Neural progenitor cell (in vitro differentiated cells): ENCODE measurements at regions not wholly inside any gene's neighbourhood (a gene's known extent, or its start where the extent isn't known, plus 50 kb on each side); places are given as distances from the start of the nearest gene placed in this dataset.
A peak's percentile ranks its signal among the peaks of the same experiment; 100 is the strongest.

Experiments used
- DNase-seq: peaks from one replicate; pipeline ENCODE4 v3.0.0-alpha.2; 2016; ENCODE audit warnings: low spot score
- H2AFZ ChIP-seq: fragments of 200-600 bp; sonication (generic); replicated peaks from 2 replicates; pipeline ENCODE4 v1.6.1; 2016; ENCODE audit warnings: antibody characterized with exemption
- H3F3A ChIP-seq: fragments of 200-600 bp; sonication (generic); 2 replicates; pipeline ENCODE4 v1.6.1; 2016; ENCODE audit warnings: antibody characterized with exemption, low read depth
- H3K27ac ChIP-seq: fragments of 200-600 bp; sonication (generic); 2 replicates; pipeline ENCODE4 v1.5.1; 2016; ENCODE audit warnings: mild to moderate bottlenecking
- H3K27me3 ChIP-seq: fragments of 200-600 bp; sonication (generic); 2 replicates; pipeline ENCODE4 v1.6.1; 2016; ENCODE audit warnings: mild to moderate bottlenecking, moderate library complexity
- H3K36me3 ChIP-seq: fragments of 200-600 bp; sonication (generic); 2 replicates; pipeline ENCODE4 v1.5.1; 2016
- H3K4me1 ChIP-seq: fragments of 200-600 bp; sonication (generic); 2 replicates; pipeline ENCODE4 v1.6.1; 2016; ENCODE audit warnings: mixed run types
- H3K4me2 ChIP-seq: fragments of 200-600 bp; sonication (generic); 2 replicates; pipeline ENCODE4 v1.6.1; 2016
- H3K4me3 ChIP-seq: fragments of 200-600 bp; sonication (generic); 2 replicates; pipeline ENCODE4 v1.5.1; 2016
- H3K79me2 ChIP-seq: fragments of 200-600 bp; sonication (generic); 2 replicates; pipeline ENCODE4 v1.6.1; 2016; ENCODE audit warnings: low read depth
- H3K9ac ChIP-seq: fragments of 200-600 bp; sonication (generic); 2 replicates; pipeline ENCODE4 v1.6.1; 2016
- H3K9me3 ChIP-seq: fragments of 200-600 bp; sonication (generic); 2 replicates; pipeline ENCODE4 v1.5.1; 2016; ENCODE audit warnings: low read depth
- H4K20me1 ChIP-seq: fragments of 200-600 bp; sonication (generic); 2 replicates; pipeline ENCODE4 v1.6.1; 2016; ENCODE audit warnings: low read depth
- H3K27ac Mint-ChIP-seq: 3 replicates; pipeline ENCODE4 v1.8.0; 2021; ENCODE audit warnings: mixed read lengths
- H3K27me3 Mint-ChIP-seq: 2 replicates; pipeline ENCODE4 v1.8.0; 2022; ENCODE audit warnings: low read depth, mild to moderate bottlenecking, inconsistent platforms, moderate library complexity, mixed read lengths; ENCODE audit not compliant: insufficient read depth
- H3K36me3 Mint-ChIP-seq: 3 replicates; pipeline ENCODE4 v1.8.0; 2021; ENCODE audit warnings: mixed read lengths
- H3K4me1 Mint-ChIP-seq: 3 replicates; pipeline ENCODE4 v1.8.0; 2021; ENCODE audit warnings: mixed read lengths
- H3K4me3 Mint-ChIP-seq: 3 replicates; pipeline ENCODE4 v1.8.0; 2021; ENCODE audit warnings: mild to moderate bottlenecking, moderate library complexity, mixed read lengths
- H3K9me3 Mint-ChIP-seq: 3 replicates; pipeline ENCODE4 v1.8.0; 2020; ENCODE audit warnings: mixed read lengths
- EZH2 ChIP-seq: fragments of 200-600 bp; sonication (generic); IDR thresholded peaks from 2 replicates; pipeline ENCODE4 v1.6.1; 2017; ENCODE audit warnings: antibody characterized with exemption, mild to moderate bottlenecking, moderate library complexity
- EZH2phosphoT487 ChIP-seq: fragments of 200-600 bp; sonication (generic); IDR thresholded peaks from 2 replicates; pipeline ENCODE4 v1.6.1; 2017; ENCODE audit warnings: antibody characterized with exemption
- TF ChIP-seq, protein P1 (sequence below): fragments of 200-600 bp; sonication (generic); IDR thresholded peaks from 2 replicates; pipeline ENCODE4 v1.5.1; 2017; ENCODE audit warnings: antibody characterized with exemption, mild to moderate bottlenecking

DNA sequence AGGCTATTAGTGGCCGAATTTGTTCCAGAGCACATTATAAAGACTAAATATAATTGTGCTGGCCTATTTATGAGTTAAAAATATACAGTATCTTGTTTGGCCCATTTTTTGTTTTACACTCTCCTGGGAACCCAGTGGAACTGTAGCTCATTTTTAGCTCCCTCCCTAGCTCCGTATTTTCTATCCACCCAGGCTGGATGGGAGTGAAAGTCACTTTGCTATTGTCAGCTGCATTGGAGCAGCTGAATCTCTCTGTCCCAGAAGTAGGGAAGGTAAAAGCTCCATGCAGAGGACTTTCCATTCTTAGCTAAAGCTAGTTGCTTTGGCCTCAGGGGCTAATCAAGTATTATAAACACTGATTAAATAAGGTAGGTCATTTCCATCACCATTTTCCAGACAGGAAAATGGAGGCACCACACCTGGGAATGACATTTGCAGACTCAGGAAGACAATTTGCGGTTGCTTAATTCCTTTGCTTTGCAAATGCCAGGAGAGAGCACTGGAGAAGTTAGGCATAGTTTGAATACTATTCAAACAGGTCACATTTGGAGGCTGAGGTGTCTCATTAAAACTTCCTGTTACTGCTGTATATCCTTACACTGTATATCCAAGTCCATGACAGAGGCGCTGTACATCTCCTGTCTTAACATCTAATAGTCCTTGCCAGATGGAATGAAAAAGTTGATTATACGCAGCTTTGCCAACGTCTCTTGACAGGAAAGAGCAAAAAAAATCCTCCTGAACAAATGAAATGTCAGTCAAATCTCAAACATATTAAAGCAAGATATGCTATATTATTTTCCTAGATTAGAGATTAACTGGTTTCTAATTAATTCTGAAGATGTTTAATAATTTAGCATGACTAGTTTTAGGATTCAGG, 338.1 kb upstream of the KIRREL3 start:
- Histone ChIP-seq H3K9me3 (no peaks in the 10 kb centered on the region), H3K4me2 (no peak overlapping the region), H3F3A (no peaks in the 10 kb centered on the region), H3K27me3 (no peaks in the 10 kb centered on the region), H3K36me3 (no peaks in the 10 kb centered on the region), H3K4me3 (no peak overlapping the region), H4K20me1 (no peaks in the 10 kb centered on the region), H3K4me1 (no peaks in the 10 kb centered on the region), H3K9ac (no peak overlapping the region), H3K27ac (no peak overlapping the region), H2AFZ (peak overlapping the region; percentile 37), H3K79me2 (no peaks in the 10 kb centered on the region)
- no peak for TF ChIP-seq EZH2phosphoT487
- TF ChIP-seq EZH2: no peak
- TF ChIP-seq, protein P1, sequence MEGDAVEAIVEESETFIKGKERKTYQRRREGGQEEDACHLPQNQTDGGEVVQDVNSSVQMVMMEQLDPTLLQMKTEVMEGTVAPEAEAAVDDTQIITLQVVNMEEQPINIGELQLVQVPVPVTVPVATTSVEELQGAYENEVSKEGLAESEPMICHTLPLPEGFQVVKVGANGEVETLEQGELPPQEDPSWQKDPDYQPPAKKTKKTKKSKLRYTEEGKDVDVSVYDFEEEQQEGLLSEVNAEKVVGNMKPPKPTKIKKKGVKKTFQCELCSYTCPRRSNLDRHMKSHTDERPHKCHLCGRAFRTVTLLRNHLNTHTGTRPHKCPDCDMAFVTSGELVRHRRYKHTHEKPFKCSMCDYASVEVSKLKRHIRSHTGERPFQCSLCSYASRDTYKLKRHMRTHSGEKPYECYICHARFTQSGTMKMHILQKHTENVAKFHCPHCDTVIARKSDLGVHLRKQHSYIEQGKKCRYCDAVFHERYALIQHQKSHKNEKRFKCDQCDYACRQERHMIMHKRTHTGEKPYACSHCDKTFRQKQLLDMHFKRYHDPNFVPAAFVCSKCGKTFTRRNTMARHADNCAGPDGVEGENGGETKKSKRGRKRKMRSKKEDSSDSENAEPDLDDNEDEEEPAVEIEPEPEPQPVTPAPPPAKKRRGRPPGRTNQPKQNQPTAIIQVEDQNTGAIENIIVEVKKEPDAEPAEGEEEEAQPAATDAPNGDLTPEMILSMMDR: no peak
- no peak for DNase-seq
- H3K9me3 Mint-ChIP-seq: peaks cover 4% of the 10 kb centered on the region
- peaks cover 2% of the 10 kb centered on the region for H3K4me1 Mint-ChIP-seq
- no peak overlapping the region for H3K4me3 Mint-ChIP-seq
- H3K36me3 Mint-ChIP-seq: no peaks in the 10 kb centered on the region
- H3K27me3 Mint-ChIP-seq: peaks cover 2% of the 10 kb centered on the region
- no peak overlapping the region for H3K27ac Mint-ChIP-seq

DNA sequence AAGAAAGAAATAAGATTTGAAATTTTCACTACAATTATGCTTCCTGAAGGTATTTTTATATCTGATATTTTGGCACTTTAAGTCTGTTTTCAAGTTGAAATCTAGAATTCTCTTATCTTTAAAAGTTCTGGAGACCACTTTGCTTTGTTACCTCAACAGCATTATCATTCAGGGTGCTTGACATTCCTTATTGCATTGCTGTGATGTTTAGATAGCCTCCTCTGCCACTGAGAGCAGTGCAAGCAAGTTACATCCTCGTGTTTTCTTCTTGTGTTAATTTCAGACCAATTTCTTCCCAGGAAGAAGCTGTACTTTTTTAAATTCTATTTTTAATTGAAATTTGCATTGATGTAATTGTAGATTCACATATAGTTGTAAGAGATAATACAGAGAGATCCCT, 333.9 kb upstream of the KIRREL3 start:
- Histone ChIP-seq H3K79me2 (no peaks in the 10 kb centered on the region), H3K36me3 (no peaks in the 10 kb centered on the region), H3K27me3 (no peaks in the 10 kb centered on the region), H2AFZ (no peak overlapping the region), H3K9ac (no peak overlapping the region), H3K4me3 (no peak overlapping the region), H3F3A (no peaks in the 10 kb centered on the region), H3K27ac (no peak overlapping the region), H3K4me1 (no peaks in the 10 kb centered on the region), H3K9me3 (no peaks in the 10 kb centered on the region), H3K4me2 (no peak overlapping the region), H4K20me1 (no peaks in the 10 kb centered on the region)
- Mint-ChIP-seq H3K9me3 (peaks cover 10% of the 10 kb centered on the region), H3K27ac (no peak overlapping the region), H3K4me1 (peaks cover 2% of the 10 kb centered on the region), H3K4me3 (no peak overlapping the region), H3K36me3 (no peaks in the 10 kb centered on the region), H3K27me3 (peaks cover 2% of the 10 kb centered on the region)
- no peak for DNase-seq
- TF ChIP-seq, protein P1: no peak
- TF ChIP-seq EZH2: no peak
- TF ChIP-seq EZH2phosphoT487: no peak

DNA sequence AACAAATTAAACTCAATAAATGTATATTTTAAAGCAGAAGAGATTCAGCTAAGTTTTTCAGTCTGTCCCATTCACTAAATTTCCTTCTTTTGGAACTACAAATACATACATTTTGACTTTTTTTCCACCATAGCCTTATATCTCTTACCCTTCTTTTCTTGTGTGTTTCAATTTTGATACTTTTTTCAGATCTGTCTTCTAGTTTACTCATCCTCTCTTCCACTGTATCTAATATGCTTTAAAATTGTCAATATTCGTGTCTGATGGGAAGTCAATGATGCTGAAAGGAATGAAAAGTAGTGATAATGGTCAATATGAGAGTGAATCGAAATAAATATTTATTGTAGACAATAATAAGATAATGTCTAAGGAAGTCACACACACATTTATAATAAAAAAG, 332.3 kb upstream of the KIRREL3 start:
- H3K9me3 Mint-ChIP-seq: peaks cover 10% of the 10 kb centered on the region
- Histone ChIP-seq H3K9ac (no peak overlapping the region), H3K4me1 (no peaks in the 10 kb centered on the region), H3K9me3 (no peaks in the 10 kb centered on the region), H2AFZ (no peak overlapping the region), H4K20me1 (no peaks in the 10 kb centered on the region), H3K27ac (no peak overlapping the region), H3K79me2 (no peaks in the 10 kb centered on the region), H3F3A (no peaks in the 10 kb centered on the region), H3K4me2 (no peak overlapping the region), H3K36me3 (no peaks in the 10 kb centered on the region), H3K4me3 (no peak overlapping the region), H3K27me3 (no peaks in the 10 kb centered on the region)
- no peak overlapping the region for H3K27ac Mint-ChIP-seq
- no peaks in the 10 kb centered on the region for H3K4me1 Mint-ChIP-seq
- TF ChIP-seq, protein P1: no peak
- TF ChIP-seq EZH2: no peak
- TF ChIP-seq EZH2phosphoT487: no peak
- H3K36me3 Mint-ChIP-seq: no peaks in the 10 kb centered on the region
- DNase-seq: no peak
- peaks cover 2% of the 10 kb centered on the region for H3K27me3 Mint-ChIP-seq
- no peak overlapping the region for H3K4me3 Mint-ChIP-seq
